ENCODE measurements at regions not wholly inside any gene's neighbourhood (a gene's known extent, or its start where the extent isn't known, plus 50 kb on each side); places are given as distances from the start of the nearest gene placed in this dataset.

DNA sequence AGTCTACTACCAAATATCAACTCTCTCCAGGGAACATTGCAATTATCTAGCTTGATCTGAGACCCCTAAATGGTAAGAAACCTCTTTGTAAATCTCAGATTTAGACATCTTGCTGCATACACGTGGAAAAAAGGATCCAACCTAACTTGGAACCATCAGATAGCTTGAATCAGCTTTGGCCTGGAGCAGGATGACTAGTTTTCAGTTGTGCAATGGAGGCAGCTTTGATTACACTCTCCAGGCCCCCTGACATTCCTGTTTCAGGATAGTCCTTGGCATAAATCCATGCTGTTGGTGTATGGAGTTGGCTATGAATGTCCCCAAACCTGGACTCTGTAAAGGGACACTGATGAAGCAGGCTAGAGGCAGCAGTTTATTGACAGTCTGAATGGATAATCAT, 1061.9 kb upstream of the TENM3 start:
- TF ChIP-seq, protein P1, sequence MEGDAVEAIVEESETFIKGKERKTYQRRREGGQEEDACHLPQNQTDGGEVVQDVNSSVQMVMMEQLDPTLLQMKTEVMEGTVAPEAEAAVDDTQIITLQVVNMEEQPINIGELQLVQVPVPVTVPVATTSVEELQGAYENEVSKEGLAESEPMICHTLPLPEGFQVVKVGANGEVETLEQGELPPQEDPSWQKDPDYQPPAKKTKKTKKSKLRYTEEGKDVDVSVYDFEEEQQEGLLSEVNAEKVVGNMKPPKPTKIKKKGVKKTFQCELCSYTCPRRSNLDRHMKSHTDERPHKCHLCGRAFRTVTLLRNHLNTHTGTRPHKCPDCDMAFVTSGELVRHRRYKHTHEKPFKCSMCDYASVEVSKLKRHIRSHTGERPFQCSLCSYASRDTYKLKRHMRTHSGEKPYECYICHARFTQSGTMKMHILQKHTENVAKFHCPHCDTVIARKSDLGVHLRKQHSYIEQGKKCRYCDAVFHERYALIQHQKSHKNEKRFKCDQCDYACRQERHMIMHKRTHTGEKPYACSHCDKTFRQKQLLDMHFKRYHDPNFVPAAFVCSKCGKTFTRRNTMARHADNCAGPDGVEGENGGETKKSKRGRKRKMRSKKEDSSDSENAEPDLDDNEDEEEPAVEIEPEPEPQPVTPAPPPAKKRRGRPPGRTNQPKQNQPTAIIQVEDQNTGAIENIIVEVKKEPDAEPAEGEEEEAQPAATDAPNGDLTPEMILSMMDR (IDR thresholded peaks at IDR 0.05 in 8 of 11, conservative IDR thresholded peaks at IDR 0.05 in 3 of 11), result no peak
- TF ChIP-seq POLR2A (IDR thresholded peaks at IDR 0.05) (no peak), POLR2AphosphoS5 (IDR thresholded peaks at IDR 0.05) (no peak)
